ENCODE measurements at regions not wholly inside any gene's neighbourhood (a gene's known extent, or its start where the extent isn't known, plus 50 kb on each side); places are given as distances from the start of the nearest gene placed in this dataset.
"Not testable (repeated sequence)": the region's sequence is repeated elsewhere in the genome, so short reads cannot be mapped to it uniquely, and the experiment has no call there.

- Mint-ChIP-seq H3K27me3 (no peaks in the 10 kb centered on the region), H3K9me3 (no peaks in the 10 kb centered on the region), H3K27ac (no peak overlapping the region), H3K36me3 (ENCODE audit: low read depth) (no peaks in the 10 kb centered on the region), H3K4me3 (no peak overlapping the region), H3K4me1 (no peaks in the 10 kb centered on the region)
- no peak for DNase-seq
- intact Hi-C loops (cut with micrococcal nuclease), result no loop called here
These were observed 1428.2 kb downstream of the CDH12 start for GRCh38 chr5:21424907-21425306.

DNA sequence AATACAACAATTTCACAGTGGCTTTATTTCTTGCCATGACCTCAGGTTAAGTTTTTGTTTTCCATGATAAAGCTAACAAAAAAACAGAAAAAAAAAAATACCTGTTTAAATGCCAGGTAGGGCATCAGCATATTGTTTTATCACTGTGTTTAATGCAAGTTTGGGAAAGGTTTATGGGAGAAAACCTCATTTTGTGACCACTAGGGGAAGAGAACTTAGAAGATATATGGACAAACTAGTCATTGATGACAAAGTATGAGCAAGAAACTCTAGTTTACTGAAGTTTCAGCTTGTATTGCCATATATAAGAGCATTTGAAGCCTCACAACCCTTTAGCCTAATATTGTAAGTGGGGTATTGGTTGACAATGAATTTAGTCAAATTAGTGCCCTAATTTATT is 1431.4 kb upstream of the CDH18 start:
- Mint-ChIP-seq H3K27ac (no peak overlapping the region), H3K9me3 (no peaks in the 10 kb centered on the region), H3K36me3 (ENCODE audit: low read depth) (no peaks in the 10 kb centered on the region), H3K27me3 (no peaks in the 10 kb centered on the region), H3K4me3 (no peak overlapping the region), H3K4me1 (no peaks in the 10 kb centered on the region)
- intact Hi-C loops (cut with micrococcal nuclease), result no loop called here
- DNase-seq, result no peak

DNA sequence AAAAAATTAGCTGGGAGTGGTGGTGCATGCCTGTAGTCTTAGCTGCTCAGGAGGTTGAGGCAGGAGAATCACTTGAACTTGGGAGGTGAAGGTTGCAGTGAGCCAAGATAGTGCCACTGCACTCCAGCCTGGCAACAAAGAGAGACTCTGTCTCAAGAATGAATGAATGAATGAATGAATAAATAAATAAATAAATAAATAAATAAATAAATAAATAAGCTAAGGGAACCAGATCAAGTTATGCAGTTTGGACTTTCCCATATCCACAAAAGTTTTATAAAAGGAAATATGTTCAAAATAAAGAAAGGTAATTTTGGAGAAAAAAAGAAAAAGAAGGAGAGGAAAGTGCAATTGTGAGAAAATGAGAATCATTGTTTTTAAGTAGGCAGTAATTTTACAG is 1414.1 kb upstream of the CDH18 start:
- H3K27me3 Mint-ChIP-seq; H3K9me3 Mint-ChIP-seq; H3K27ac Mint-ChIP-seq; H3K4me3 Mint-ChIP-seq; intact Hi-C loops (cut with micrococcal nuclease); H3K4me1 Mint-ChIP-seq; H3K36me3 Mint-ChIP-seq (ENCODE audit: low read depth); DNase-seq: not testable (repeated sequence)

DNA sequence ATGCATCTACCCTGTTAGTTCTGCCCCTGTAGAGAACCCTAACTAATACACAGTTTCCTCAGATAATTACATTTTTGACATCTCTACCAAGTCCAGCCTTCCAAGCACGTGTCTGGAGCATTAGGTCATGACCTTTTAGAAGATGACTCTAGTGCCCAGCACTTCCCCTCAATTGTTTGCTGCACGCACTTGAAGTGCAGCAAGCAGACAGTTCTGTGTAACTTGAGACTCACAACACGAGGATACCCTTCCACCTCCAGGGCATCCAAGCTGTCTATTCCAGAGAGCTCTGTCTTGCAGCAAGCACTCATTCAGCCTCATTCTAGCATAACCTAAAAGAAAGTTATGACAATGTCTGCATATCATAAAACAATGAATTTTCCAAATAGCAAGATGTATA is 1410.5 kb upstream of the CDH18 start:
- Mint-ChIP-seq H3K27ac (no peak overlapping the region), H3K27me3 (no peaks in the 10 kb centered on the region), H3K36me3 (ENCODE audit: low read depth) (no peaks in the 10 kb centered on the region), H3K4me1 (no peaks in the 10 kb centered on the region), H3K9me3 (no peaks in the 10 kb centered on the region), H3K4me3 (no peak overlapping the region)
- DNase-seq, result no peak
- intact Hi-C loops (cut with micrococcal nuclease), result no loop called here

GRCh38 chr5:21397693-21398092 is 1409.7 kb upstream of the CDH18 start:
- H3K4me3 Mint-ChIP-seq, result no peak overlapping the region
- H3K9me3 Mint-ChIP-seq, result no peaks in the 10 kb centered on the region
- no peaks in the 10 kb centered on the region for H3K36me3 Mint-ChIP-seq (ENCODE audit: low read depth)
- no peaks in the 10 kb centered on the region for H3K4me1 Mint-ChIP-seq
- no peaks in the 10 kb centered on the region for H3K27me3 Mint-ChIP-seq
- DNase-seq, result no peak
- no peak overlapping the region for H3K27ac Mint-ChIP-seq
- intact Hi-C loops (cut with micrococcal nuclease), result no loop called here

GRCh38 chr5:21391506-21391905 is 1403.5 kb upstream of the CDH18 start:
- Mint-ChIP-seq H3K27me3 (no peaks in the 10 kb centered on the region), H3K4me1 (no peaks in the 10 kb centered on the region), H3K4me3 (no peak overlapping the region), H3K36me3 (ENCODE audit: low read depth) (no peaks in the 10 kb centered on the region), H3K27ac (no peak overlapping the region), H3K9me3 (no peaks in the 10 kb centered on the region)
- intact Hi-C loops (cut with micrococcal nuclease), result no loop called here
- no peak for DNase-seq

DNA sequence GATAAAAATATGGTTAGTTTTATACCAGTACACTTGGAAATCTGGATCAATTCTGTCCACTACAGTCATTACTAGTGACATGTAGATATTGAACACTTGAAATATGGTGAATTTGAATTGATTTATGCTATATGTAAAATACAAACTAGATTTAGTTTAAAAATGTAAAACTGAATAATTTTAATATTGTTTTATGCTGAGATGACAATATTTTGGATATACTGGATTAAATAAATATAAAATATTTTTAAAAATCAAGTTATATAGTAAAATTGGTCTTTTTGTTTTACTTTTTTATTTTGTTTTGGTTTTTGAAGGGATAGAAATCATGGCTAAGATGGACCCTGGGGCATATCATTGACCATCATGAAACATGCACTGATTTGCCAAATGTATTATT is 1372.8 kb upstream of the CDH18 start:
- H3K27ac Mint-ChIP-seq; H3K27me3 Mint-ChIP-seq; intact Hi-C loops (cut with micrococcal nuclease); H3K4me1 Mint-ChIP-seq; H3K36me3 Mint-ChIP-seq (ENCODE audit: low read depth); H3K9me3 Mint-ChIP-seq; H3K4me3 Mint-ChIP-seq; DNase-seq: not testable (repeated sequence)

- peak overlapping the region; percentile 44 for H3K4me3 Mint-ChIP-seq
- H3K4me1 Mint-ChIP-seq; intact Hi-C loops (cut with micrococcal nuclease); H3K36me3 Mint-ChIP-seq (ENCODE audit: low read depth); DNase-seq; H3K27me3 Mint-ChIP-seq; H3K9me3 Mint-ChIP-seq; H3K27ac Mint-ChIP-seq: not testable (repeated sequence)
These were observed 1353.9 kb upstream of the CDH18 start for GRCh38 chr5:21341948-21342261.

GRCh38 chr5:21341203-21341947 is 1353.4 kb upstream of the CDH18 start:
- DNase-seq; H3K4me1 Mint-ChIP-seq; H3K36me3 Mint-ChIP-seq (ENCODE audit: low read depth); intact Hi-C loops (cut with micrococcal nuclease); H3K9me3 Mint-ChIP-seq; H3K27ac Mint-ChIP-seq; H3K27me3 Mint-ChIP-seq: not testable (repeated sequence)
- H3K4me3 Mint-ChIP-seq, result peak overlapping the region; percentile 44

- H3K27me3 Mint-ChIP-seq; H3K4me3 Mint-ChIP-seq; H3K9me3 Mint-ChIP-seq; H3K4me1 Mint-ChIP-seq; intact Hi-C loops (cut with micrococcal nuclease); H3K36me3 Mint-ChIP-seq (ENCODE audit: low read depth); DNase-seq; H3K27ac Mint-ChIP-seq: not testable (repeated sequence)
These were observed 1352.2 kb upstream of the CDH18 start for GRCh38 chr5:21340233-21340632.

GRCh38 chr5:21336478-21336877 is 1348.5 kb upstream of the CDH18 start:
- intact Hi-C loops (cut with micrococcal nuclease), result not testable (repeated sequence)

DNA sequence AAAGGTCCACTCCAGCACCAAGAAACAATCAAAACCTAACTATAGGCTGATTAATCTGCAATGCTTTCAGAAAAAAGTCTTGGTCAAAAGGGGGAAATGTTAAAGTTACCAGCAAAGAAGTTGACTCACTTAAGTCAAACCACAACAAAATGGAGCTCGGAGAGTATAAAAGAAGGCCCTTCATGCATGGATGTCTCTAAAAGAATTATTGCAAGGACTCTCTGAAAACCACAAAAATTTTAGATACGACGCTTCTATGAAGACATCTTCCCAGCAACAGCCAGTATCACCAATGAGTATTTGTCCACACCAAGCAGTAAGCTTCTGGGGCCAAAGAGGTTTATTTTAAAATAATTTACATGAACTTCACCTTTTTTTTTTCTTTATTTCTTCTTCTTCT is 1327.4 kb upstream of the CDH18 start:
- DNase-seq; H3K27me3 Mint-ChIP-seq; H3K4me1 Mint-ChIP-seq; H3K27ac Mint-ChIP-seq; H3K36me3 Mint-ChIP-seq (ENCODE audit: low read depth); H3K9me3 Mint-ChIP-seq; intact Hi-C loops (cut with micrococcal nuclease); H3K4me3 Mint-ChIP-seq: not testable (repeated sequence)

More at GRCh38 chr5:21336478-21336877, 1348.5 kb upstream of the CDH18 start:
- not testable (repeated sequence) for H3K4me1 Mint-ChIP-seq; H3K27ac Mint-ChIP-seq; DNase-seq; H3K36me3 Mint-ChIP-seq (ENCODE audit: low read depth); H3K4me3 Mint-ChIP-seq; H3K27me3 Mint-ChIP-seq; H3K9me3 Mint-ChIP-seq

DNA sequence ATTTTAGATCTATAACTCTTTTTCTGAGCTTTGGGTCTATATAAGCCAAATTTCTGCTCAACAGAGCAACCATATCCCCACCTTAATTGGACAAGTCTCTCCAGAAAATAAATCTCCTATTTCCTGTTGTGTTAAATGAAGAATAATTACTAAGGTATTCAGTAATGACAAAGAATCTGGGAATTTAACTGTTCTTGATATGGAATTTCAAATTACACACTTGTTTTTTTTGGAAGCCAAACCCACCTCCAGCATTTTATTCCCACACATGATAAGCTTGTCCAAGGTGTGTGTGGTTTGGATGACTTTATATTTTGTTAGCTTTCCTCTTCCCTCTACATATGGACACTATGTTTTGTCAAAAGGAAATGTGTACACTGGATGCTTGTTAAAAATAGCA is 1313.2 kb upstream of the CDH18 start:
- DNase-seq; intact Hi-C loops (cut with micrococcal nuclease); H3K27ac Mint-ChIP-seq; H3K9me3 Mint-ChIP-seq; H3K36me3 Mint-ChIP-seq (ENCODE audit: low read depth); H3K4me3 Mint-ChIP-seq; H3K27me3 Mint-ChIP-seq; H3K4me1 Mint-ChIP-seq: not testable (repeated sequence)

- H3K27me3 Mint-ChIP-seq; intact Hi-C loops (cut with micrococcal nuclease); H3K4me3 Mint-ChIP-seq; H3K4me1 Mint-ChIP-seq; H3K9me3 Mint-ChIP-seq; DNase-seq; H3K36me3 Mint-ChIP-seq (ENCODE audit: low read depth); H3K27ac Mint-ChIP-seq: not testable (repeated sequence)
These were observed 1286.4 kb upstream of the CDH18 start for GRCh38 chr5:21274361-21274760.

GRCh38 chr5:21263361-21263760 is 1275.4 kb upstream of the CDH18 start:
- DNase-seq, result no peak
- intact Hi-C loops (cut with micrococcal nuclease), result no loop called here
- H3K27ac Mint-ChIP-seq, result no peak overlapping the region
- no peak overlapping the region for H3K4me3 Mint-ChIP-seq
- no peaks in the 10 kb centered on the region for H3K27me3 Mint-ChIP-seq
- no peaks in the 10 kb centered on the region for H3K4me1 Mint-ChIP-seq
- no peaks in the 10 kb centered on the region for H3K36me3 Mint-ChIP-seq (ENCODE audit: low read depth)
- H3K9me3 Mint-ChIP-seq, result no peaks in the 10 kb centered on the region

Measured in activated CD4-positive, alpha-beta T cell treated with anti-CD3 and anti-CD28 coated beads, Interleukin-2, amount 10 ng/mL, durations not matched to agents 24 days and 14 days (primary cell).